A673 (cell line): ENCODE measurements at regions not wholly inside any gene's neighbourhood (a gene's known extent, or its start where the extent isn't known, plus 50 kb on each side); places are given as distances from the start of the nearest gene placed in this dataset.
"Not testable (repeated sequence)": the region's sequence is repeated elsewhere in the genome, so short reads cannot be mapped to it uniquely, and the experiment has no call there.

Experiments
- BruUV-seq: library from RNA; stranded (reverse); fragments of 400-500 nt; replicated peaks from 2 replicates; lab custom pipeline; 2021; lab: Mats Ljungman, UMichigan
- CTCF ChIA-PET: fragments of 300-600 bp; sonication (Branson Sonifier 250); formaldehyde crosslinking; loops from one replicate; lab custom pipeline; 2022; ENCODE audit warnings: antibody characterized with exemption; lab: Charles Lee
- POLR2A ChIA-PET: fragments of 300-600 bp; sonication (Branson Sonifier 250); formaldehyde crosslinking; loops from one replicate; lab custom pipeline; 2022; ENCODE audit warnings: antibody characterized with exemption; ENCODE audit not compliant: low non-redundant PET; lab: Charles Lee
- DNase-seq: peaks from one replicate; pipeline ENCODE4 v3.0.0-alpha.2; 2015; ENCODE audit warnings: low spot score
- H3K27ac ChIP-seq: fragments of 200-600 bp; sonication (generic); 2 replicates; pipeline ENCODE4 v1.5.1; 2016; ENCODE audit warnings: mixed run types, low read depth, mild to moderate bottlenecking, mixed read lengths, antibody characterized with exemption, low read length; ENCODE audit not compliant: poor library complexity, severe bottlenecking
- H3K27me3 ChIP-seq: fragments of 200-600 bp; sonication (generic); replicated peaks from 2 replicates; pipeline ENCODE4 v1.6.1; 2017; ENCODE audit warnings: mixed run types, low read depth, mild to moderate bottlenecking, mixed read lengths, antibody characterized with exemption, low read length; ENCODE audit not compliant: insufficient read depth, poor library complexity
- H3K36me3 ChIP-seq: fragments of 200-600 bp; sonication (generic); 2 replicates; pipeline ENCODE4 v1.6.1; 2016; ENCODE audit warnings: mixed run types, mild to moderate bottlenecking, mixed read lengths, antibody characterized with exemption, low read length; ENCODE audit not compliant: insufficient read depth, poor library complexity, severe bottlenecking
- H3K4me1 ChIP-seq: fragments of 200-600 bp; sonication (generic); 2 replicates; pipeline ENCODE4 v1.6.1; 2017; ENCODE audit warnings: mixed run types, mild to moderate bottlenecking, mixed read lengths, antibody characterized with exemption, low read length; ENCODE audit not compliant: insufficient read depth, poor library complexity, severe bottlenecking
- H3K4me3 ChIP-seq: fragments of 200-600 bp; sonication (generic); 2 replicates; pipeline ENCODE4 v1.5.1; 2016; ENCODE audit warnings: low read depth, mixed run types, mild to moderate bottlenecking, mixed read lengths, low read length; ENCODE audit not compliant: poor library complexity, severe bottlenecking
- H3K9me3 ChIP-seq: fragments of 200-600 bp; sonication (generic); 2 replicates; pipeline ENCODE4 v1.6.1; 2016; ENCODE audit warnings: mixed run types, low read depth, mild to moderate bottlenecking, mixed read lengths, antibody characterized with exemption, low read length; ENCODE audit not compliant: poor library complexity, severe bottlenecking
- CTCF ChIP-seq: fragments of 300-800, 200-600 bp; sonication (generic); conservative IDR thresholded peaks from 2 replicates; pipeline ENCODE4 v1.5.1; 2017; ENCODE audit warnings: low read depth, mild to moderate bottlenecking, antibody characterized with exemption, low read length, moderate library complexity, mixed read lengths
- EZH2 ChIP-seq: fragments of 200-600 bp; sonication (generic); IDR thresholded peaks from 2 replicates; pipeline ENCODE4 v1.6.1; 2017; ENCODE audit warnings: borderline replicate concordance, low read depth, mild to moderate bottlenecking, mixed read lengths, antibody characterized with exemption, low read length; ENCODE audit not compliant: poor library complexity, severe bottlenecking
- intact Hi-C: fragments of 100-400 bp; cut with micrococcal nuclease; formaldehyde crosslinking; loops from one replicate; pipeline ENCODE4 v1.10.0; 2022; ENCODE audit not compliant: unreplicated experiment

- BruUV-seq, DNase-seq, H3K27me3 ChIP-seq, H3K36me3 ChIP-seq, H3K4me3 ChIP-seq, intact Hi-C loops, POLR2A ChIA-PET, H3K9me3 ChIP-seq, CTCF ChIA-PET, H3K4me1 ChIP-seq, H3K27ac ChIP-seq: not testable (repeated sequence)
These were observed 61.1 kb downstream of the PPIAL4A start for GRCh38 chr1:120950633-120951032.

- CTCF ChIA-PET, H3K9me3 ChIP-seq, intact Hi-C loops, POLR2A ChIA-PET, H3K27me3 ChIP-seq, H3K36me3 ChIP-seq, DNase-seq, H3K4me3 ChIP-seq, H3K4me1 ChIP-seq, H3K27ac ChIP-seq, BruUV-seq: not testable (repeated sequence)
These were observed 61.5 kb downstream of the PPIAL4A start for GRCh38 chr1:120951100-120951499.

GRCh38 chr1:120952207-120952870, 62.8 kb downstream of the PPIAL4A start:
- DNase-seq, H3K4me3 ChIP-seq, H3K36me3 ChIP-seq, H3K4me1 ChIP-seq, POLR2A ChIA-PET, intact Hi-C loops, H3K27ac ChIP-seq, H3K9me3 ChIP-seq, BruUV-seq, CTCF ChIA-PET, H3K27me3 ChIP-seq: not testable (repeated sequence)

GRCh38 chr1:120952871-120953265, 63.3 kb downstream of the PPIAL4A start:
- CTCF ChIA-PET, H3K4me1 ChIP-seq, H3K36me3 ChIP-seq, H3K4me3 ChIP-seq, POLR2A ChIA-PET, intact Hi-C loops, H3K27me3 ChIP-seq, DNase-seq, H3K27ac ChIP-seq, BruUV-seq, H3K9me3 ChIP-seq: not testable (repeated sequence)

- DNase-seq = no peak
- Histone ChIP-seq H3K4me1 (no peaks in the 10 kb centered on the region), H3K4me3 (no peak overlapping the region), H3K27me3 (no peaks in the 10 kb centered on the region), H3K36me3 (no peaks in the 10 kb centered on the region), H3K27ac (no peak overlapping the region), H3K9me3 (no peaks in the 10 kb centered on the region)
- BruUV-seq = no TSS peak
- intact Hi-C loops = no loop called here
- ChIA-PET POLR2A (no interaction called here), CTCF (no interaction called here)
- TF ChIP-seq EZH2 = no peak
- no peak for TF ChIP-seq CTCF
These were observed 65.2 kb downstream of the PPIAL4A start for GRCh38 chr1:120954736-120955135.

- BruUV-seq, CTCF ChIA-PET: not testable (repeated sequence)
These were observed 66.4 kb downstream of the PPIAL4A start for GRCh38 chr1:120955961-120956360.

GRCh38 chr1:120966018-120966417, 76.4 kb downstream of the PPIAL4A start:
- BruUV-seq, CTCF ChIA-PET, H3K9me3 ChIP-seq, H3K27ac ChIP-seq, POLR2A ChIA-PET, DNase-seq, H3K4me3 ChIP-seq, intact Hi-C loops, H3K27me3 ChIP-seq, H3K4me1 ChIP-seq, H3K36me3 ChIP-seq: not testable (repeated sequence)

More at GRCh38 chr1:120955961-120956360, 66.4 kb downstream of the PPIAL4A start:
- POLR2A ChIA-PET, H3K9me3 ChIP-seq, intact Hi-C loops, H3K4me1 ChIP-seq, H3K36me3 ChIP-seq, H3K4me3 ChIP-seq, DNase-seq, H3K27me3 ChIP-seq, H3K27ac ChIP-seq: not testable (repeated sequence)
